Spleen (tissue), 11 donors: ENCODE measurements at regions not wholly inside any gene's neighbourhood (a gene's known extent, or its start where the extent isn't known, plus 50 kb on each side); places are given as distances from the start of the nearest gene placed in this dataset.

Experiments
- DNase-seq: peaks from one replicate; pipeline ENCODE4 v3.0.0-alpha.2; 2020
- H3K27ac ChIP-seq, 8 donors: fragments of 200-600 bp; sonication (generic) in 7 of 8; 1 replicate in 4 of 8; 2 replicates in 4 of 8; pipeline versions ENCODE4 v1.5.0 to v1.8.0; 2016 to 2021; ENCODE audit warnings: inconsistent platforms in 4 of 8, mild to moderate bottlenecking in 4 of 8, moderate library complexity in 1 of 8
- H3K27me3 ChIP-seq, 7 donors: fragments of 200-600 bp; sonication (generic) in 6 of 7; replicated peaks in 1 of 7; 1 replicate in 4 of 7; 2 replicates in 3 of 7; pipeline versions ENCODE4 v1.5.0 to v1.8.0; 2016 to 2021; ENCODE audit warnings: inconsistent platforms in 3 of 7, mild to moderate bottlenecking in 1 of 7
- H3K36me3 ChIP-seq, 6 donors: fragments of 200-600 bp; sonication (generic) in 5 of 6; 1 replicate in 4 of 6; 2 replicates in 2 of 6; pipeline versions ENCODE4 v1.5.0 to v1.8.0; 2016 to 2021; ENCODE audit warnings: inconsistent platforms in 2 of 6
- H3K4me1 ChIP-seq, 6 donors: fragments of 200-600 bp; sonication (generic) in 5 of 6; 1 replicate in 3 of 6; 2 replicates in 3 of 6; pipeline versions ENCODE4 v1.5.0 to v1.8.0; 2016 to 2021; ENCODE audit warnings: inconsistent platforms in 3 of 6
- H3K4me3 ChIP-seq, 8 donors: fragments of 200-600 bp; sonication (generic) in 7 of 8; 1 replicate in 4 of 8; 2 replicates in 4 of 8; pipeline versions ENCODE4 v1.5.0 to v1.8.0; 2016 to 2021; ENCODE audit warnings: inconsistent platforms in 4 of 8, mild to moderate bottlenecking in 4 of 8, moderate library complexity in 2 of 8
- H3K9me3 ChIP-seq, 8 donors: fragments of 200-600 bp; sonication (generic) in 7 of 8; 1 replicate in 4 of 8; 2 replicates in 4 of 8; pipeline versions ENCODE4 v1.5.0 to v1.8.0; 2016 to 2021; ENCODE audit warnings: inconsistent platforms in 4 of 8
- CTCF ChIP-seq, 11 experiments: fragments of 200-600 bp in 7 of 11; fragments of 450-650 bp in 4 of 11; sonication (generic) in 4 of 11; IDR thresholded peaks in 8 of 11; conservative IDR thresholded peaks in 3 of 11; 1 replicate in 7 of 11; 2 replicates in 4 of 11; pipeline versions ENCODE4 v1.4.0 to v1.8.0; 2016 to 2021; ENCODE audit warnings: antibody characterized with exemption in 11 of 11, inconsistent platforms in 4 of 11, mild to moderate bottlenecking in 1 of 11
- POLR2A ChIP-seq, 3 donors: fragments of 450-650 bp; IDR thresholded peaks; one replicate each; pipeline ENCODE4 v1.5.1; 2017; ENCODE audit warnings: antibody characterized with exemption in 3 of 3, mild to moderate bottlenecking in 1 of 3
- POLR2AphosphoS5 ChIP-seq, 3 donors: sonication (generic); formaldehyde crosslinking; IDR thresholded peaks; one replicate each; pipeline ENCODE4 v1.5.1; 2017; ENCODE audit warnings: antibody characterized with exemption in 3 of 3
- WGBS, 5 donors: extraction: QIAGEN DNeasy Blood & Tissue Kit in 3 of 5; methylation state at CpG; one replicate each; pipeline versions ENCODE4 v1.1.5 to v1.1.7; 2013 to 2018; 5-methylcytosine and 5-hydroxymethylcytosine counted together
- intact Hi-C: fragments of 100-400 bp; cut with DNase I; formaldehyde crosslinking; loops from one replicate; pipeline ENCODE4 v1.15.0; 2023; ENCODE audit warnings: low total_unique reads
- donor health status: healthy with polysubstance abuse.
- donor health status: DM: no; HTN: no; CAD: no; lungs with moderate emphysema.
- donor health status: DM: no; HTN: no; CAD: no.
- donor health status: Bipolar disorder and iron deficiency.
- donor health status: healthy.
- donor health status: DM: no; HTN: no; CAD: no.
- donor health status: DM: yes; HTN: yes; CAD: no.

DNA sequence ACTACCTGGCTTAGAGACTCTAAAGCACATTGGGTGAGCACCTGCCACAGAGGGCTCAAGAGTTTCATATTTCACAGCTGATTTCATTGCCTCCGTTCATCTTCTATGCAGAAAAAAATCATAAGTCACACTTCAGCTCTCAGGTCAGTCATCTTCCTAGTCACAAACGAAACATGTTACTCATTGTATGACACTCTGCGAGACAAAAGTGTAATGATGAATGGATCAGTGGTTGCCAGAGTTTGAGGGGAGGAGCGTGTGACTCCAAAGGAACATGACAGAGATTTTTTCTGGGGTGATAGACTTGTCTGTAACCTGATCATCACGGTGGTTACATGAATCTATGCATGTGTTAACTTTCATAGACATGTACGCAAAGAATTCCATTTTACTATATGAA lies 195.2 kb upstream of the CNTNAP4 start:
- DNase-seq = no peak
- TF ChIP-seq POLR2A (IDR thresholded peaks at IDR 0.05) = no peak
- no peak for TF ChIP-seq POLR2AphosphoS5 (IDR thresholded peaks at IDR 0.05)
- TF ChIP-seq CTCF (IDR thresholded peaks at IDR 0.05 in 8 of 11, conservative IDR thresholded peaks at IDR 0.05 in 3 of 11) = no peak
- no peak overlapping the region for H3K4me3 ChIP-seq
- H3K27ac ChIP-seq = no peak overlapping the region
- H3K27me3 ChIP-seq = no peaks in the 10 kb centered on the region
- WGBS, 5 donors = 44 to 56% (median 53%) methylated on average over 5 to 6 of the region's 6 CpGs
- no peaks in the 10 kb centered on the region for H3K4me1 ChIP-seq
- no peaks in the 10 kb centered on the region for H3K9me3 ChIP-seq
- H3K36me3 ChIP-seq = no peaks in the 10 kb centered on the region
- intact Hi-C loops = no loop called here

GRCh38 chr16:76106647-76107046 lies 170.6 kb upstream of the CNTNAP4 start:
- TF ChIP-seq POLR2A (IDR thresholded peaks at IDR 0.05) (no peak), CTCF (IDR thresholded peaks at IDR 0.05 in 8 of 11, conservative IDR thresholded peaks at IDR 0.05 in 3 of 11) (no peak), POLR2AphosphoS5 (IDR thresholded peaks at IDR 0.05) (no peak)
- intact Hi-C loops = no loop called here
- WGBS, 5 donors = 85 to 95% (median 93%) methylated on average over 6 of the region's 6 CpGs

DNA sequence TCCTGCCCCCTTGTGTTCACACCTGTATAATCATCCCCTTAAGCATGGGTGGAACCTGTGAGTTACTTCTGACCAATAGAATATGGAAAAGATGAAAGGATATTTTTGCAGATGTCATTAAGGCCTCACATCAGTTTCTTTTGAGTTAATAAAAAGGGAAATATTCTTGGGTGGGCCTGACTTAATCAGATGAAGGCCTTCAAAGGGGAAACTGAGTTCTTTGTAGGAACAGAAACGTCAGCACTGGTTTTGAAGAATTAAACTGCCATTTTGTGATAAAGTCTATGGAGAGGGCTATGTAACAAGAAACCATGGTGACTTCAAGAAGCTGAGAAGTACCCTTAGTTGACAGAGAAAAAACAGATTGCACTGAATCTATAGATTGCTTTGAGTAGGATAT lies 168.7 kb upstream of the CNTNAP4 start:
- DNase-seq = no peak
- no peaks in the 10 kb centered on the region for H3K4me1 ChIP-seq
- no peak for TF ChIP-seq POLR2A (IDR thresholded peaks at IDR 0.05)
- no peak for TF ChIP-seq POLR2AphosphoS5 (IDR thresholded peaks at IDR 0.05)
- no peak for TF ChIP-seq CTCF (IDR thresholded peaks at IDR 0.05 in 8 of 11, conservative IDR thresholded peaks at IDR 0.05 in 3 of 11)
- H3K36me3 ChIP-seq = no peaks in the 10 kb centered on the region
- H3K9me3 ChIP-seq = peaks cover 0 to 39% (median 11%) of the 10 kb centered on the region in 8 donors
- H3K27me3 ChIP-seq = no peaks in the 10 kb centered on the region
- WGBS, 5 donors = 49 to 76% (median 61%) methylated on average over 1 of the region's 1 CpG
- H3K4me3 ChIP-seq = no peak overlapping the region
- intact Hi-C loops = no loop called here
- H3K27ac ChIP-seq = no peak overlapping the region

More at GRCh38 chr16:76106647-76107046, 170.6 kb upstream of the CNTNAP4 start:
- no peak overlapping the region for H3K27ac ChIP-seq
- no peaks in the 10 kb centered on the region for H3K27me3 ChIP-seq
- no peaks in the 10 kb centered on the region for H3K36me3 ChIP-seq
- peaks cover 0 to 48% (median 27%) of the 10 kb centered on the region in 8 donors for H3K9me3 ChIP-seq
- no peak for DNase-seq
- H3K4me1 ChIP-seq = no peaks in the 10 kb centered on the region
- H3K4me3 ChIP-seq = no peak overlapping the region

GRCh38 chr16:76114681-76115080 lies 162.5 kb upstream of the CNTNAP4 start:
- intact Hi-C loops = no loop called here
- DNase-seq = no peak
- TF ChIP-seq POLR2A (IDR thresholded peaks at IDR 0.05) (no peak), POLR2AphosphoS5 (IDR thresholded peaks at IDR 0.05) (no peak), CTCF (IDR thresholded peaks at IDR 0.05 in 8 of 11, conservative IDR thresholded peaks at IDR 0.05 in 3 of 11) (no peak)
- Histone ChIP-seq H3K27ac (no peak overlapping the region), H3K36me3 (no peaks in the 10 kb centered on the region), H3K4me1 (no peaks in the 10 kb centered on the region), H3K27me3 (no peaks in the 10 kb centered on the region), H3K9me3 (peaks cover 0 to 29% (median 6%) of the 10 kb centered on the region in 8 donors), H3K4me3 (no peak overlapping the region)
- 41 to 59% (median 49%) methylated on average over 3 of the region's 3 CpGs for WGBS, 5 donors
